HG02642 (cell line): ENCODE measurements at regions not wholly inside any gene's neighbourhood (a gene's known extent, or its start where the extent isn't known, plus 50 kb on each side); places are given as distances from the start of the nearest gene placed in this dataset.
"Not testable (repeated sequence)": the region's sequence is repeated elsewhere in the genome, so short reads cannot be mapped to it uniquely, and the experiment has no call there.

Experiments used
- ATAC-seq: cut with Tn5 transposase; IDR thresholded peaks from one replicate; pipeline ENCODE4 v1.9.1; 2021; ENCODE audit warnings: mild to moderate bottlenecking; ENCODE audit not compliant: unreplicated experiment, poor library complexity

GRCh38 chr22:34797826-34798225 lies 268.1 kb upstream of the ISX start:
- no peak for ATAC-seq

- ATAC-seq: no peak
Observed at GRCh38 chr22:34798605-34799004, 267.4 kb upstream of the ISX start.

- ATAC-seq: no peak
Observed at GRCh38 chr22:34800260-34800980, 265.5 kb upstream of the ISX start.

- no peak for ATAC-seq
Observed at GRCh38 chr22:34801221-34801620, 264.7 kb upstream of the ISX start.

GRCh38 chr22:34804091-34804490 lies 261.9 kb upstream of the ISX start:
- no peak for ATAC-seq

GRCh38 chr22:34804604-34805003 lies 261.4 kb upstream of the ISX start:
- ATAC-seq: no peak

GRCh38 chr22:34805771-34806170 lies 260.2 kb upstream of the ISX start:
- no peak for ATAC-seq

- no peak for ATAC-seq
Observed at GRCh38 chr22:34808618-34809017, 257.3 kb upstream of the ISX start.

- no peak for ATAC-seq
Observed at GRCh38 chr22:34812631-34813030, 253.3 kb upstream of the ISX start.

GRCh38 chr22:34814260-34815025 lies 251.5 kb upstream of the ISX start:
- no peak for ATAC-seq

- ATAC-seq: no peak
Observed at GRCh38 chr22:34829485-34829884, 236.5 kb upstream of the ISX start.

GRCh38 chr22:34834059-34834458 lies 231.9 kb upstream of the ISX start:
- no peak for ATAC-seq

- ATAC-seq: not testable (repeated sequence)
Observed at GRCh38 chr22:34834541-34834940, 231.4 kb upstream of the ISX start.

- no peak for ATAC-seq
Observed at GRCh38 chr22:34841331-34841771, 224.6 kb upstream of the ISX start.

- ATAC-seq: no peak
Observed at GRCh38 chr22:34841911-34842310, 224.0 kb upstream of the ISX start.

GRCh38 chr22:34842630-34843029 lies 223.3 kb upstream of the ISX start:
- no peak for ATAC-seq

- not testable (repeated sequence) for ATAC-seq
Observed at GRCh38 chr22:34843743-34844142, 222.2 kb upstream of the ISX start.

- ATAC-seq: no peak
Observed at GRCh38 chr22:34845391-34845790, 220.6 kb upstream of the ISX start.

- peak; percentile 62 for ATAC-seq
Observed at GRCh38 chr22:34847072-34847471, 218.9 kb upstream of the ISX start.

- ATAC-seq: no peak
Observed at GRCh38 chr22:34849965-34850364, 216.0 kb upstream of the ISX start.

GRCh38 chr22:34851918-34852662 lies 213.9 kb upstream of the ISX start:
- ATAC-seq: no peak
